GM23248 (cell line): ENCODE measurements at regions not wholly inside any gene's neighbourhood (a gene's known extent, or its start where the extent isn't known, plus 50 kb on each side); places are given as distances from the start of the nearest gene placed in this dataset.

Experiments
- EZH2 ChIP-seq: fragments of 200-600 bp; sonication (generic); IDR thresholded peaks from 2 replicates; pipeline ENCODE4 v1.6.1; 2018; ENCODE audit warnings: antibody characterized with exemption, mild to moderate bottlenecking; ENCODE audit not compliant: insufficient read depth, poor library complexity, severe bottlenecking
- EZH2phosphoT487 ChIP-seq: fragments of 200-600 bp; sonication (generic); IDR thresholded peaks from 2 replicates; pipeline ENCODE4 v1.6.1; 2018; ENCODE audit warnings: antibody characterized with exemption, moderate library complexity, mild to moderate bottlenecking, low read depth; ENCODE audit not compliant: insufficient read depth

DNA sequence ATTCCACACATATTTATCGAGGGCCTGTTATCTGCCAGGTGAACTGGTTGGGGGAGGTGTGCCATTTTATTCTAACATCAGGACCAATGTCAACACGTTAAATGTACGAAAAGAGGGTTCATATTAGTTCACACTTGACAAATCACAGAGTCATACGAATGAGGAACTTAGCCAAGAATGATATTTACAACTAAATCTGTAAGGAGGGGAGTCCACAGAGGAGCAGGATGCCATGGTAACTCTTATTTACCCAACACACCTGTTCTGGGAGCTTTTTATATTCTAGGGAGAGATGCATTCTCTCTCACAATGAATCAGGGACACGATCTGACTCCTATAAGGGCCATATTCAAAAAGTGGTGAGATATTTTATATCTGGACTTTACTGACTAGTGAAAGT is 144.1 kb downstream of the CDC42EP3 start:
- TF ChIP-seq EZH2phosphoT487 (no peak), EZH2 (no peak)
